ENCODE measurements at regions not wholly inside any gene's neighbourhood (a gene's known extent, or its start where the extent isn't known, plus 50 kb on each side); places are given as distances from the start of the nearest gene placed in this dataset.

- TF ChIP-seq ELK1 (IDR thresholded peaks at IDR 0.05; ENCODE audit: borderline replicate concordance, low read depth, low read length) (no peak), POLR2A (IDR thresholded peaks at IDR 0.05; ENCODE audit: low read depth, low read length) (no peak), CTCF (conservative IDR thresholded peaks at IDR 0.05; ENCODE audit: low read depth, low read length) (no peak), MXI1 (IDR thresholded peaks at IDR 0.05; ENCODE audit: borderline replicate concordance, low read depth, low read length) (no peak), NFE2L2 (IDR thresholded peaks at IDR 0.05; ENCODE audit: low read depth, low read length) (no peak), RFX5 (IDR thresholded peaks at IDR 0.05; ENCODE audit: low read depth, low read length) (no peak), RAD21 (IDR thresholded peaks at IDR 0.05; ENCODE audit: low read length) (no peak), CHD1 (IDR thresholded peaks at IDR 0.05; ENCODE audit: low read depth, low read length) (no peak), MAFK (IDR thresholded peaks at IDR 0.05; ENCODE audit: low read depth, low read length) (no peak), USF2 (IDR thresholded peaks at IDR 0.05; ENCODE audit: low read depth, low read length) (no peak), CEBPB (IDR thresholded peaks at IDR 0.05; ENCODE audit: low read depth, low read length) (no peak), FOS (IDR thresholded peaks at IDR 0.05; ENCODE audit: low read depth, low read length) (no peak), MAZ (IDR thresholded peaks at IDR 0.05; ENCODE audit: borderline replicate concordance, low read depth, low read length) (no peak)
Measured at GRCh38 chr4:188818300-188818699, 679.1 kb downstream of the TRIML1 start.

All from IMR-90 (cell line).